B cell (primary cell): ENCODE measurements at regions not wholly inside any gene's neighbourhood (a gene's known extent, or its start where the extent isn't known, plus 50 kb on each side); places are given as distances from the start of the nearest gene placed in this dataset.

Experiments
- CTCF ChIP-seq: fragments of 200-600 bp; IDR thresholded peaks from one replicate; pipeline ENCODE4 v1.8.0; 2022; ENCODE audit warnings: antibody characterized with exemption, mild to moderate bottlenecking
- EZH2 ChIP-seq: IDR thresholded peaks from 2 replicates; pipeline ENCODE4 v1.6.1; 2012; ENCODE audit warnings: borderline replicate concordance, low read depth, mild to moderate bottlenecking, moderate library complexity, low read length; ENCODE audit not compliant: insufficient read depth, poor library complexity, severe bottlenecking

- TF ChIP-seq CTCF = no peak
- TF ChIP-seq EZH2 = no peak
These were observed 216.1 kb downstream of the CASP12 start for GRCh38 chr11:104682206-104682605.
